MM.1S (cell line): ENCODE measurements at regions not wholly inside any gene's neighbourhood (a gene's known extent, or its start where the extent isn't known, plus 50 kb on each side); places are given as distances from the start of the nearest gene placed in this dataset.

Source experiments
- DNase-seq: peaks from one replicate; pipeline ENCODE4 v3.0.0-alpha.2; 2015
- H2AFZ ChIP-seq: fragments of 300-600 bp; sonication (generic); 2 replicates; pipeline ENCODE4 v1.6.0; 2016; ENCODE audit warnings: antibody characterized with exemption, low read length
- H3F3A ChIP-seq: fragments of 300-600 bp; sonication (generic); 2 replicates; pipeline ENCODE4 v1.6.1; 2016; ENCODE audit warnings: mild to moderate bottlenecking, antibody characterized with exemption, low read length, moderate library complexity, mixed read lengths; ENCODE audit not compliant: insufficient read depth
- H3K27ac ChIP-seq: fragments of 300-600 bp; sonication (generic); 2 replicates; pipeline ENCODE4 v1.5.1; 2016; ENCODE audit warnings: mild to moderate bottlenecking, low read length
- H3K27me3 ChIP-seq: fragments of 300-600 bp; sonication (generic); replicated peaks from 2 replicates; pipeline ENCODE4 v1.6.0; 2016; ENCODE audit warnings: low read length; ENCODE audit not compliant: insufficient read depth
- H3K36me3 ChIP-seq: fragments of 300-600 bp; sonication (generic); replicated peaks from 2 replicates; pipeline ENCODE4 v1.6.1; 2016; ENCODE audit warnings: mild to moderate bottlenecking, low read length, mixed read lengths; ENCODE audit not compliant: insufficient read depth
- H3K4me1 ChIP-seq: fragments of 300-600 bp; sonication (generic); 2 replicates; pipeline ENCODE4 v1.6.1; 2016; ENCODE audit warnings: low read length, mixed read lengths
- H3K4me2 ChIP-seq: fragments of 300-600 bp; sonication (generic); 2 replicates; pipeline ENCODE4 v1.6.0; 2016; ENCODE audit warnings: low read depth, low read length
- H3K4me3 ChIP-seq: fragments of 300-600 bp; sonication (generic); 2 replicates; pipeline ENCODE4 v1.5.1; 2016; ENCODE audit warnings: low read length, mixed read lengths
- H3K79me2 ChIP-seq: fragments of 300-600 bp; sonication (generic); 2 replicates; pipeline ENCODE4 v1.6.1; 2016; ENCODE audit warnings: mixed run types, low read length, mixed read lengths
- H3K9ac ChIP-seq: fragments of 300-600 bp; sonication (generic); 2 replicates; pipeline ENCODE4 v1.6.1; 2016; ENCODE audit warnings: low read length, mixed read lengths
- H3K9me2 ChIP-seq: fragments of 300-600 bp; sonication (generic); replicated peaks from 2 replicates; pipeline ENCODE4 v1.6.1; 2016; ENCODE audit warnings: mild to moderate bottlenecking, low read length, mixed read lengths; ENCODE audit not compliant: insufficient read depth
- H3K9me3 ChIP-seq: fragments of 300-600 bp; sonication (generic); replicated peaks from 2 replicates; pipeline ENCODE4 v1.6.1; 2016; ENCODE audit warnings: mild to moderate bottlenecking, low read length, mixed read lengths; ENCODE audit not compliant: insufficient read depth
- H4K20me1 ChIP-seq: fragments of 300-600 bp; sonication (generic); 2 replicates; pipeline ENCODE4 v1.6.1; 2016; ENCODE audit warnings: mild to moderate bottlenecking, low read length, moderate library complexity, mixed read lengths; ENCODE audit not compliant: insufficient read depth
- CTCF ChIP-seq: fragments of 300-600 bp; sonication (generic); IDR thresholded peaks from 2 replicates; pipeline ENCODE4 v1.5.1; 2016; ENCODE audit warnings: antibody characterized with exemption, low read length, mixed read lengths
- EZH2 ChIP-seq: fragments of 300-600 bp; sonication (generic); optimal IDR thresholded peaks from 2 replicates; pipeline ENCODE3; 2017; ENCODE audit warnings: low read depth, mild to moderate bottlenecking, antibody characterized with exemption, low read length, mixed read lengths
- EZH2phosphoT487 ChIP-seq: fragments of 300-600 bp; sonication (generic); IDR thresholded peaks from 2 replicates; pipeline ENCODE4 v1.6.1; 2018; ENCODE audit warnings: antibody characterized with exemption, low read length

GRCh38 chr7:25805027-25805687 is 346.8 kb upstream of the NFE2L3 start:
- H3K9ac ChIP-seq = no peak overlapping the region
- H4K20me1 ChIP-seq = no peaks in the 10 kb centered on the region
- TF ChIP-seq EZH2phosphoT487 (no peak), EZH2 (no peak), CTCF (no peak)
- H3K9me2 ChIP-seq = no peaks in the 10 kb centered on the region
- H3K79me2 ChIP-seq = no peaks in the 10 kb centered on the region
- DNase-seq = no peak
- H3K4me3 ChIP-seq = no peak overlapping the region
- H3K4me1 ChIP-seq = no peaks in the 10 kb centered on the region
- H2AFZ ChIP-seq = no peak overlapping the region
- no peak overlapping the region for H3K27ac ChIP-seq
- no peaks in the 10 kb centered on the region for H3F3A ChIP-seq
- H3K36me3 ChIP-seq = no peaks in the 10 kb centered on the region
- H3K27me3 ChIP-seq = no peaks in the 10 kb centered on the region
- H3K9me3 ChIP-seq = no peaks in the 10 kb centered on the region
- no peak overlapping the region for H3K4me2 ChIP-seq

DNA sequence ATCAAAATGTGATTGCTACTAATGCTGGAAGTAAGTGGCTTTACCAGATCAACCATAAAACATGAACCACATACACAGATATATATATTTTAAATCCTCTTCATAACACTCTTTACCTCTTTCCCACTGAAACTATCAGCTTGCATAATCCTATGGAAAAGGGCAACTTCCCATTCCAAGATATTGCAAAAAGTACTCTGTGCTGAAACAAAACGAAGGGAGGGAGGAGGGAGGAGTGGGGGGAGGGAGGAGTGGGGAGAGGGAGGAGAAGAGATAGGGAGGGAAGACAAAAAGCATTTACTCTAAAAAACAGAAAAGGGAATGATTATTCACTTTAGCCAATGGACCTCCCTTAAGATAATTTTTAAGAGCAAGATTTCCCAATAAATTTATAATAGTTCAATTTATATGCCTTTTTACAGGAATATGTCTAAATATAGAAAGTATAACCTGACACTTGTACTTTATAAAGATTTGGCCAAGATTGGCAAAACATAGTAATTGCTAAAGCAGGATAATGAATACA is 344.8 kb upstream of the NFE2L3 start:
- no peaks in the 10 kb centered on the region for H3K9me3 ChIP-seq
- no peaks in the 10 kb centered on the region for H3K9me2 ChIP-seq
- H3F3A ChIP-seq = no peaks in the 10 kb centered on the region
- no peaks in the 10 kb centered on the region for H3K36me3 ChIP-seq
- H4K20me1 ChIP-seq = no peaks in the 10 kb centered on the region
- H2AFZ ChIP-seq = no peak overlapping the region
- no peak overlapping the region for H3K9ac ChIP-seq
- TF ChIP-seq EZH2 (no peak), CTCF (no peak), EZH2phosphoT487 (no peak)
- no peaks in the 10 kb centered on the region for H3K79me2 ChIP-seq
- no peaks in the 10 kb centered on the region for H3K27me3 ChIP-seq
- DNase-seq = no peak
- no peak overlapping the region for H3K4me2 ChIP-seq
- no peak overlapping the region for H3K4me3 ChIP-seq
- no peaks in the 10 kb centered on the region for H3K4me1 ChIP-seq
- H3K27ac ChIP-seq = no peak overlapping the region

DNA sequence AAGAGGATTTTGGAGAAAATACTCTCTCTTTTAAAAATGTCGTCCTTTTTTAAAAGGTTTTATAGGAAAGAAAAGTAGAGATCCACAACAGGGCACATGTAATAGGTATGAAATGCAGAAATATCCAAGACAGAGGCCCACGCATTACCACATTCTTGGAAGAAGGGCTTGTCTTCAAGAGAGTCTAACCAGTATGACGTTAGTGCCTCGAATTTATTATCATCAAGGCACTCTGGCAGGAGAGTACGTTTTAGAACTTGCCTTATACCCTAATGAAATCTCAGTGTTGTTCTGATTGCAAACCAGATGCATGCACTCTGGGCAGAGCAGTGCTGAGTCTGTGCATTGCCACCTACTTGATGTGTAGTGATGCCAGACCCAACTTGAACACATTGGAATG is 342.6 kb upstream of the NFE2L3 start:
- Histone ChIP-seq H3K4me1 (no peaks in the 10 kb centered on the region), H3K4me3 (no peak overlapping the region), H3F3A (no peaks in the 10 kb centered on the region), H3K79me2 (no peaks in the 10 kb centered on the region), H2AFZ (no peak overlapping the region), H3K27me3 (no peaks in the 10 kb centered on the region), H4K20me1 (no peaks in the 10 kb centered on the region), H3K27ac (no peak overlapping the region), H3K9me2 (no peaks in the 10 kb centered on the region), H3K9me3 (no peaks in the 10 kb centered on the region), H3K36me3 (no peaks in the 10 kb centered on the region), H3K4me2 (no peak overlapping the region), H3K9ac (no peak overlapping the region)
- DNase-seq = no peak
- TF ChIP-seq EZH2 = no peak
- TF ChIP-seq EZH2phosphoT487 = no peak
- TF ChIP-seq CTCF = no peak
